ENCODE measurements at regions not wholly inside any gene's neighbourhood (a gene's known extent, or its start where the extent isn't known, plus 50 kb on each side); places are given as distances from the start of the nearest gene placed in this dataset.

DNA sequence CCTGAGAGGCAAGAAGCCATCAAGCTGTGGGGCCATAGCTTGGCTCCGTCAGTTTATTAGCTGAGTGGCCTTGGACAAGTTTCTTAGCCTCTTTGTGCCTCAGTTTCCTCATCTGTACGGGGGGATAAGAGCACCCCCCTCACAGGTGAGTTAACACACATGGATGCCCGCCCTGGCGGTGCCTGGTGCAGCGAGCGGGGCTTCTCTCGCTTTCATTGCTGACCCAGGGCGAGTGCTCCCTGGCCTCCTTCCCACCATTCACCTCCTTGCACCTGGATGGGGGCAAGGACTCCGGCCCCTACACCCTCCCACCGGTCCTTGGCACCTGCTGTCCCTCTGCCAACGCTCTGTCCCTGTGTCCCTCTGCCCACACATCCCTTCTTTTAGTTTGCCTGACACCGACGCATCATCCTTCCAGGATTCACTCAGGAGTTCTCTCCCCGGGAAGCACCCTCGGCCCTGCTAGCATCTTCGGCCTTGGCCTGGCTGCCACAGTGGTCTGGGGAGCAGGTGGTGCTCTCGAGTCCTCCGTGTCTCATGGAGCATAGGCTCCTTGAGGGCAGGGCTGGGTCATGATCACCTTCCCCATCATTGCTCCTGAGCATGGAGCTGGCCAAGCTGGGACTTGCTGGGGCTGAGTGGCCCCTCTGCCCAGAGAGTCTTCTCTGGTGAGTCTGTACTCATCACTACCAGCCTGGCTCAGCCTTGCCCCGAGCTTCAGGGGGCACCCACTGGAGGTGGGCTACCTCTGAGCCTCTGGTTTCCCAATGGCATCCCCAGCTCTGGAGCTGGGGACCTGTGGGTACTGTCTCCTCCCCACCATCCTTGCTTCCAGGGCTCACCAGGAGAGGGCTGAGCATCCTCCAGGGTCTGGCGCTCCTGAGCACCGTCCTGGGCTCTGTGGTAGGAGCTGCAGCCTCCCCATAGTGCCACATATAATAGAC, 53.8 kb upstream of the SORCS2 start:
- no peak for DNase-seq (ENCODE audit: low read depth)
- CTCF ChIA-PET: interaction anchor here (1.0 to 1.4 kb wide), 3 partner anchors 10 to 37 kb away, joined by 3 to 5 read pairs (median 3); no protein-coding TSS in a partner anchor
- TF ChIP-seq, protein P1, sequence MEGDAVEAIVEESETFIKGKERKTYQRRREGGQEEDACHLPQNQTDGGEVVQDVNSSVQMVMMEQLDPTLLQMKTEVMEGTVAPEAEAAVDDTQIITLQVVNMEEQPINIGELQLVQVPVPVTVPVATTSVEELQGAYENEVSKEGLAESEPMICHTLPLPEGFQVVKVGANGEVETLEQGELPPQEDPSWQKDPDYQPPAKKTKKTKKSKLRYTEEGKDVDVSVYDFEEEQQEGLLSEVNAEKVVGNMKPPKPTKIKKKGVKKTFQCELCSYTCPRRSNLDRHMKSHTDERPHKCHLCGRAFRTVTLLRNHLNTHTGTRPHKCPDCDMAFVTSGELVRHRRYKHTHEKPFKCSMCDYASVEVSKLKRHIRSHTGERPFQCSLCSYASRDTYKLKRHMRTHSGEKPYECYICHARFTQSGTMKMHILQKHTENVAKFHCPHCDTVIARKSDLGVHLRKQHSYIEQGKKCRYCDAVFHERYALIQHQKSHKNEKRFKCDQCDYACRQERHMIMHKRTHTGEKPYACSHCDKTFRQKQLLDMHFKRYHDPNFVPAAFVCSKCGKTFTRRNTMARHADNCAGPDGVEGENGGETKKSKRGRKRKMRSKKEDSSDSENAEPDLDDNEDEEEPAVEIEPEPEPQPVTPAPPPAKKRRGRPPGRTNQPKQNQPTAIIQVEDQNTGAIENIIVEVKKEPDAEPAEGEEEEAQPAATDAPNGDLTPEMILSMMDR (IDR thresholded peaks at IDR 0.05; ENCODE audit: insufficient read depth, low read depth, low read length): no peak
- no peaks in the 10 kb centered on the region for H3K36me3 ChIP-seq (ENCODE audit: control insufficient read depth, insufficient read depth, low read length)
- POLR2A ChIA-PET: no interaction called here
- no peak overlapping the region for H3K4me3 ChIP-seq (ENCODE audit: low read depth, low read length)
- H3K27me3 ChIP-seq (ENCODE audit: control insufficient read depth, insufficient read depth, low read length): no peaks in the 10 kb centered on the region; the same call in 1 of the 2 replicates

DNA sequence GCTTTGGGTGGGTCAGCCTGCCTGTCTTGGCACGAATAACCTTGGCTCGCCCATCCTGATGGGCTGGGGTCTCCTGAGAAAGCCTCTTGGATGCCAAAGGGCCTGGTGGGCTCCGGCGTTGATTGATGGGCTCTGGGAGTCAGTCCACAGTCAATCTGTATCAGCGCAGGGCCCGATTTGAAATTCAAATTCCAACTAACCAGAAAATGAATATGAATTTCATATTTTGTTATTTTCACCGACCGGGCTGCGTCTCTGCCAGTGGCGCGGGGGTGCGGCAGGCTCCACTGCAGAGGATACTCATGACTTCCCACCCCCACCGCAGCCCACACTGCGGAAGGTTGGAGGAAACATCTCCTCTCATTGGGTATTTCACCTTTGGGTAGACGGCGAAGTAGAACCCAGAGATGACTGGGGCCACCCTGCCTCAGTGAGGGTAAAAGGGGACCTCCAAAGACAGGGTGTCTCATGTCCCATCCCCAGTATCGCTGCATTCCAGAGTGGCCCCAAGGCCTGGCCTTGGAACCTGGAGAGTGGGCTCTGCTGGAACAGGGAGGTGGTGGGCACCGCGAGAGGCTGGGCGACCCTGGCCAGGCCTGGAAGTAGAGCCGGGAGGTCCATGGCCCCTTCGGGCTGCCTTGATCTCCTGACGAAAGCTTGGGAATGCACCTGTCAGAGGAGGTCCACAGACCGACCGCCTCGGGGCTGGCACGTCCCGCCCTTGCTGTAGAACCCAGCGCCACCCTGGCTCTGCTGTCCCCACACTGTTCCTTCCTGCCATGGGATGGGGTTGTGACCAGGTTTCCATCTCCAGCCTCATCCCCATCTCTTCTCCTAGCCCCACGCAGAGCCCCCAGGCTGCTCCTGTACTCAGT, 54.8 kb upstream of the SORCS2 start:
- H3K36me3 ChIP-seq (ENCODE audit: control insufficient read depth, insufficient read depth, low read length): no peaks in the 10 kb centered on the region

DNA sequence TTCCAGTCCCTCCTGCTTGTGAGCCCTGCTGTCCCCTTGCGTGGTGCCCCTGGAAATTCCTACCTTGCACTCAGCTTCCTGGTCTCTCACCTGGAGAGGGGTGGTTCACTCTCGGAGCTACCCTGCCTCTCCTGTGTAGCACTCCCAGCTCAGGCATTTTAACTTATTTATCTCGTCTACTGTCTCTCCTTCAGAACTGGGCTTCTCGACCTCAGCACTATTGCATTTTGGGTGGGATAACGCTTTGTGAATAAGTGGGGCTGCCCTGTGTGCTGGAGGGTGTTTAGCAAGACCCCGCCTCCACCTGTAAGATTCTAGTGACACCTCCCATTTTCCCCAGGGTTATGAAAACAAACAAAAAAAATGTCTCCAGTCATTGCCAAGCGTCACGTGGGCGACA, 56.0 kb upstream of the SORCS2 start:
- ChIA-PET CTCF (interaction anchor here (1.2 kb wide), 1 partner anchor 12 kb away, joined by 3 read pairs; no protein-coding TSS in a partner anchor), POLR2A (no interaction called here)

More for the DNA sequence above, 54.8 kb upstream of the SORCS2 start:
- Histone ChIP-seq H3K4me3 (ENCODE audit: low read depth, low read length) (no peak overlapping the region), H3K27me3 (ENCODE audit: control insufficient read depth, insufficient read depth, low read length) (no peaks in the 10 kb centered on the region; the same call in 1 of the 2 replicates)
- DNase-seq (ENCODE audit: low read depth): no peak
- ChIA-PET POLR2A (no interaction called here), CTCF (no interaction called here)
- TF ChIP-seq, protein P1 (IDR thresholded peaks at IDR 0.05; ENCODE audit: insufficient read depth, low read depth, low read length): no peak

DNA sequence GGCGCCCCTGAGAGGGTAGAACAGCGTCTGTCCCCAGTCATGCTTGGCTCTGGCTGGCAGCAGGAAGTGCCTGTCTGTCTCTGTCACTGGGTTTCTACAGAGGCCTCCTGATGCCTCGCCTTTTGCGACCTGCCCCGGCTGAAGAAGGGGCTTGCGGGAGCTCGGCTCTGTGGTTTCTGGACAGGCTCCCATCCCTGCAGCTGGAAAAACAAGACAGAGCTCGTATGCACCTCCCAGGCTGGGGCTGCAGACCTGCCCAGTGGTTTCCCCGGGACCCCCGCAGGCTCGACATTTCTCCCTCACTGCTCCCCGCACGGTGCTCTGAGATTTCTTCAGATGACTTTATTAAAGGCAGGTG, 57.0 kb upstream of the SORCS2 start:
- TF ChIP-seq, protein P1 (IDR thresholded peaks at IDR 0.05; ENCODE audit: insufficient read depth, low read depth, low read length): no peak
- POLR2A ChIA-PET: no interaction called here
- no peak for DNase-seq (ENCODE audit: low read depth)
- Histone ChIP-seq H3K4me3 (ENCODE audit: low read depth, low read length) (no peak overlapping the region), H3K36me3 (ENCODE audit: control insufficient read depth, insufficient read depth, low read length) (no peaks in the 10 kb centered on the region), H3K27me3 (ENCODE audit: control insufficient read depth, insufficient read depth, low read length) (no peaks in the 10 kb centered on the region; the same call in 1 of the 2 replicates)
- CTCF ChIA-PET: interaction anchor here (1.5 kb wide), 1 partner anchor 21 kb away, joined by 4 read pairs; no protein-coding TSS in a partner anchor

More for the DNA sequence above, 56.0 kb upstream of the SORCS2 start:
- H3K36me3 ChIP-seq (ENCODE audit: control insufficient read depth, insufficient read depth, low read length): no peaks in the 10 kb centered on the region
- H3K4me3 ChIP-seq (ENCODE audit: low read depth, low read length): no peak overlapping the region
- DNase-seq (ENCODE audit: low read depth): no peak
- TF ChIP-seq, protein P1 (IDR thresholded peaks at IDR 0.05; ENCODE audit: insufficient read depth, low read depth, low read length): no peak
- H3K27me3 ChIP-seq (ENCODE audit: control insufficient read depth, insufficient read depth, low read length): no peaks in the 10 kb centered on the region; the same call in 1 of the 2 replicates

All from BJ (cell line).